ENCODE measurements at regions not wholly inside any gene's neighbourhood (a gene's known extent, or its start where the extent isn't known, plus 50 kb on each side); places are given as distances from the start of the nearest gene placed in this dataset.

DNA sequence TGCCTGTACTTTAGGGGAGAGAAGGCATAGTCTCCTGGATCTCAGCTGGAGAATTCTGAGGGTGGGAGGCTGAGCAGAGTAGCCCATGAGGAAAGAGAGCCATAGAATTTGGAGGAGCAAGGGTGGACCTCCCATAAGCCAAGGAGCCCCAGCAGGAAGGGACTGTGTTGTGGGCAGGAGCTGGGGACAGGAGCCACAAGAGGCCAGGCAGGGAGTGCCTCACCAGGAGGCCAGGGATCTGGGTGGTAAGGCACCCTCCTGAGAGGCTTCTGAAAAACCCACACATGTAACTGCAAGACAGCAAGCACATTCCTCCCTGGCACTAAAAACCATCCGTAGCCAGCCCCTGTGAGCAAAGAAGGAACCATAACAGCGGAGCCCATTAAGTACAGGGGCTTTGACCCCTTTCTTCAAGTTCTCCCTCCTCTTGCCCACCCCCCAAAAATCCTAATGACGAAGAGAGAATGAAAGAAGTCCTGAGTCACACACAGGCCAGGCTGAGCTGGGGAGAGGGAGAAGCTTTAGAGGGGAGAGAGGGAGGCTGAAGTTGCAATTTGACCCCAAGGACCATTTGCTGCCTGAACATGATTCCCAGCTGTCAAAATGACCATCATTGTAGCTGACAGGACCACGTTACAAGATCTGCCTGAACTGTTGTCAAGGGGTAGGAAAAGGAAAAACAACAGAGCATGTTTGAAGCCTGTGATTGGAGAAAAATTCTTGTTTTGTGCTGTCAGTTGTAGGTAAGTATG is 82.6 kb downstream of the TRIM42 start:
- no peak for DNase-seq
- Mint-ChIP-seq H3K9me3 (peaks cover 28% of the 10 kb centered on the region), H3K36me3 (ENCODE audit: low read depth) (no peaks in the 10 kb centered on the region; the same call in 1 of the 2 replicates), H3K4me3 (no peak overlapping the region), H3K27ac (no peak overlapping the region), H3K27me3 (ENCODE audit: insufficient read depth) (peaks cover 2% of the 10 kb centered on the region; the same call in 1 of the 2 replicates), H3K4me1 (ENCODE audit: low read depth) (no peaks in the 10 kb centered on the region)
- TF ChIP-seq, protein P1, sequence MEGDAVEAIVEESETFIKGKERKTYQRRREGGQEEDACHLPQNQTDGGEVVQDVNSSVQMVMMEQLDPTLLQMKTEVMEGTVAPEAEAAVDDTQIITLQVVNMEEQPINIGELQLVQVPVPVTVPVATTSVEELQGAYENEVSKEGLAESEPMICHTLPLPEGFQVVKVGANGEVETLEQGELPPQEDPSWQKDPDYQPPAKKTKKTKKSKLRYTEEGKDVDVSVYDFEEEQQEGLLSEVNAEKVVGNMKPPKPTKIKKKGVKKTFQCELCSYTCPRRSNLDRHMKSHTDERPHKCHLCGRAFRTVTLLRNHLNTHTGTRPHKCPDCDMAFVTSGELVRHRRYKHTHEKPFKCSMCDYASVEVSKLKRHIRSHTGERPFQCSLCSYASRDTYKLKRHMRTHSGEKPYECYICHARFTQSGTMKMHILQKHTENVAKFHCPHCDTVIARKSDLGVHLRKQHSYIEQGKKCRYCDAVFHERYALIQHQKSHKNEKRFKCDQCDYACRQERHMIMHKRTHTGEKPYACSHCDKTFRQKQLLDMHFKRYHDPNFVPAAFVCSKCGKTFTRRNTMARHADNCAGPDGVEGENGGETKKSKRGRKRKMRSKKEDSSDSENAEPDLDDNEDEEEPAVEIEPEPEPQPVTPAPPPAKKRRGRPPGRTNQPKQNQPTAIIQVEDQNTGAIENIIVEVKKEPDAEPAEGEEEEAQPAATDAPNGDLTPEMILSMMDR (IDR thresholded peaks at IDR 0.05): no peak

DNA sequence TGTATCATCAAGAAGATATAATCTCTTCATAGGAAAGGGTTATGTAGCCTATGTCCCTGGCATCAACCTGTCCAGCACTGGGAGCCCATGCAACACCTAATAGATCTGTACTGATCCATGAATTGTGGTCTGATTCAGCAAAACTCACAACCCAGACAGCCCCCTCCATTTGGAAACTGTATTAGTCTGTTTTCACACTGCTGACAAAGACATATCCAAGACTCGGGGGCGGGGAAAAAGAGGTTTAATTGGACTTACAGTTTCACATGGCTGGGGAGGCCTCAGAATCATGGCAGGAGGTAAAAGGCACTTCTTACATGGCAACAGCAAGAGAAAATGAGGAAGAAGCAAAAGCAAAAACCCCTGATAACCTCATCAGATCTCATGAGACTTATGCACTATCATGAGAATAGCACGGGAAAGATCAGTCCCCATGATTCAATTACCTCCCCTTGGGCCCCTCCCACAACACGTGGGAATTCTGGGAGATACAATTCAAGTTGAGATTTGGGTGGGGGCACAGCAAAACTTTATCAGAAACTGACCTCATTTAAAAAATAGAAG is 83.3 kb downstream of the TRIM42 start:
- H3K9me3 Mint-ChIP-seq: peaks cover 27% of the 10 kb centered on the region
- no peak overlapping the region for H3K27ac Mint-ChIP-seq
- peaks cover 2% of the 10 kb centered on the region; the same call in 1 of the 2 replicates for H3K27me3 Mint-ChIP-seq (ENCODE audit: insufficient read depth)
- TF ChIP-seq, protein P1 (IDR thresholded peaks at IDR 0.05): no peak
- H3K4me3 Mint-ChIP-seq: no peak overlapping the region
- no peak for DNase-seq
- no peaks in the 10 kb centered on the region for H3K4me1 Mint-ChIP-seq (ENCODE audit: low read depth)
- no peaks in the 10 kb centered on the region; the same call in 1 of the 2 replicates for H3K36me3 Mint-ChIP-seq (ENCODE audit: low read depth)

GRCh38 chr3:140762746-140763145 is 84.9 kb downstream of the TRIM42 start:
- peaks cover 22% of the 10 kb centered on the region for H3K9me3 Mint-ChIP-seq
- TF ChIP-seq, protein P1 (IDR thresholded peaks at IDR 0.05): no peak
- no peaks in the 10 kb centered on the region for H3K4me1 Mint-ChIP-seq (ENCODE audit: low read depth)
- H3K4me3 Mint-ChIP-seq: no peak overlapping the region
- no peak for DNase-seq
- H3K36me3 Mint-ChIP-seq (ENCODE audit: low read depth): no peaks in the 10 kb centered on the region; the same call in 1 of the 2 replicates
- no peak overlapping the region for H3K27ac Mint-ChIP-seq
- peaks cover 2% of the 10 kb centered on the region; the same call in 1 of the 2 replicates for H3K27me3 Mint-ChIP-seq (ENCODE audit: insufficient read depth)

DNA sequence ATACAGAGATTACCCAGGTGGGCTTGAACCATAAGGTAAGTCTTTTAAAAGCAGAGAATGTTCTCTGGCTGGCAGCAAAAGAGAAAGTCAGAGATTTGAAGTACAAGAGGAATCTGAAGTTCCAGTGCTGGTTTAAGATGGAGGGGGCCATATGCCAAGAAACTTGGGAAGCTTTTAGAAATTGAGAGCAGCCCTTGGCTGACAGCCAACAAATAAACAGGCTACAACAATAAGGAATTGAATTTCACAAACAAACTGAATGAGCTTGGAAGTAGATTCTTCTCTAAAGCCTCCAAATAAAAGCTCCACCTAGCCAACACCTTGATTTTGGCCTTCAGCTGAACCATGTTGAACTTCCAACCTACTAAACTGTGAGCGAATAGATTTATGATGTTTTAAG is 85.7 kb downstream of the TRIM42 start:
- Mint-ChIP-seq H3K27ac (no peak overlapping the region), H3K27me3 (ENCODE audit: insufficient read depth) (peaks cover 2% of the 10 kb centered on the region; the same call in 1 of the 2 replicates), H3K36me3 (ENCODE audit: low read depth) (no peaks in the 10 kb centered on the region; the same call in 1 of the 2 replicates), H3K9me3 (peaks cover 24% of the 10 kb centered on the region), H3K4me3 (no peak overlapping the region), H3K4me1 (ENCODE audit: low read depth) (no peaks in the 10 kb centered on the region)
- TF ChIP-seq, protein P1 (IDR thresholded peaks at IDR 0.05): no peak
- no peak for DNase-seq

GRCh38 chr3:140765246-140765645 is 87.4 kb downstream of the TRIM42 start:
- H3K9me3 Mint-ChIP-seq: peaks cover 37% of the 10 kb centered on the region

More at GRCh38 chr3:140765246-140765645, 87.4 kb downstream of the TRIM42 start:
- DNase-seq: no peak
- Mint-ChIP-seq H3K36me3 (ENCODE audit: low read depth) (no peaks in the 10 kb centered on the region; the same call in 1 of the 2 replicates), H3K27me3 (ENCODE audit: insufficient read depth) (peaks cover 2% of the 10 kb centered on the region; the same call in 1 of the 2 replicates), H3K4me3 (no peak overlapping the region), H3K4me1 (ENCODE audit: low read depth) (no peaks in the 10 kb centered on the region), H3K27ac (no peak overlapping the region)
- TF ChIP-seq, protein P1 (IDR thresholded peaks at IDR 0.05): no peak
